ENCODE measurements at regions not wholly inside any gene's neighbourhood (a gene's known extent, or its start where the extent isn't known, plus 50 kb on each side); places are given as distances from the start of the nearest gene placed in this dataset.

DNA sequence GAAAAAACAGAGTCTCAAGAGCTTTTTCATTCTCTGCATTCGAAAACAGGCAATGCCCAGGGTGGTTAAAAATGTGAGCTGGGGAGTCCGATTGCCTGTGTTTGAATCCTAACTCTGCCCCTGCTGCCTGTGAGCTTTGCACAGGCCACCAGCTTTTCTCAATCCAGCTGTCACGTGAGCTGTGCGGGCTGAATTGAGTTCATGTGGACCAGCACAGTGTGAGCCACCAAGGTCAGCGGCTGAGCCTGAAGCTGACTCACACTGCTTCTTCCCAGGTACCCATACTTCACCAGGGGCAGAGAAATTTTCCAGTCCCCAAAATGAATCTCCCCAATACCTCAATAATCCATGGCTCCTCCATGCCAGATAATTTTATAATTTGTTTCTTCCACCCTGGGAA is 64.4 kb upstream of the SLCO3A1 start:
- no peak overlapping the region for H3K4me3 ChIP-seq (ENCODE audit: low read length in 2 of 2)
- peaks cover 0 to 3% of the 10 kb centered on the region in 2 donors for H3K27me3 ChIP-seq (ENCODE audit: control insufficient read depth in 2 of 2, insufficient read depth in 2 of 2, low read length in 2 of 2)
- no peak overlapping the region for H3K27ac ChIP-seq (ENCODE audit: low read depth in 2 of 2, low read length in 2 of 2)
- H3K4me1 ChIP-seq (ENCODE audit: control insufficient read depth in 2 of 2, insufficient read depth in 2 of 2, low read length in 2 of 2), result no peaks in the 10 kb centered on the region
- no peak overlapping the region for H3K9ac ChIP-seq (ENCODE audit: low read depth in 1 of 2, low read length in 2 of 2)
- H3K36me3 ChIP-seq (ENCODE audit: control insufficient read depth in 2 of 2, insufficient read depth in 2 of 2, low read length in 2 of 2), result no peaks in the 10 kb centered on the region
- H3K9me3 ChIP-seq (ENCODE audit: control insufficient read depth in 2 of 2, low read length in 2 of 2), result no peaks in the 10 kb centered on the region

DNA sequence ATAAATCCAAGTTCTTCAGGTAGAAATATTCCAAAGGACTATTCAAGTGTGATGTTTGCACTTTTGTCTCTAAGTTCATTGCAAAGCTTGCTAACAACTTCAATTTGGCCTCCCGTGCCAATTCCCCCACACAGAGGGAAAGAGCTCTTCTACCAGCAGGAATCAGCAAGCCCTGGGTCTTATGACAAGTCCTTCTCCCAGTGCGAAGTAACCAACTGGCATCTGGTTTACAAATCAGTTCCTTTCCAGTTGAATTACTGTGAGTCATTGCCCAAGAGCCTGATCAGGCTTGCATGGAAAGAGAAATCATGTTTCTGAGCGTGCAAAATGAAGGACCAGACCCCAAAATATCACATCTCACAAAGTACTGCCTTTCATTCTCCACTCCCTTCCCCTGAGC is 62.7 kb upstream of the SLCO3A1 start:
- no peak overlapping the region for H3K4me3 ChIP-seq (ENCODE audit: low read length in 2 of 2)
- H3K9me3 ChIP-seq (ENCODE audit: control insufficient read depth in 2 of 2, low read length in 2 of 2), result no peaks in the 10 kb centered on the region
- H3K9ac ChIP-seq (ENCODE audit: low read depth in 1 of 2, low read length in 2 of 2), result no peak overlapping the region
- H3K36me3 ChIP-seq (ENCODE audit: control insufficient read depth in 2 of 2, insufficient read depth in 2 of 2, low read length in 2 of 2), result no peaks in the 10 kb centered on the region
- H3K27me3 ChIP-seq (ENCODE audit: control insufficient read depth in 2 of 2, insufficient read depth in 2 of 2, low read length in 2 of 2), result peaks cover 0 to 3% of the 10 kb centered on the region in 2 donors
- H3K4me1 ChIP-seq (ENCODE audit: control insufficient read depth in 2 of 2, insufficient read depth in 2 of 2, low read length in 2 of 2), result no peaks in the 10 kb centered on the region
- H3K27ac ChIP-seq (ENCODE audit: low read depth in 2 of 2, low read length in 2 of 2), result no peak overlapping the region

DNA sequence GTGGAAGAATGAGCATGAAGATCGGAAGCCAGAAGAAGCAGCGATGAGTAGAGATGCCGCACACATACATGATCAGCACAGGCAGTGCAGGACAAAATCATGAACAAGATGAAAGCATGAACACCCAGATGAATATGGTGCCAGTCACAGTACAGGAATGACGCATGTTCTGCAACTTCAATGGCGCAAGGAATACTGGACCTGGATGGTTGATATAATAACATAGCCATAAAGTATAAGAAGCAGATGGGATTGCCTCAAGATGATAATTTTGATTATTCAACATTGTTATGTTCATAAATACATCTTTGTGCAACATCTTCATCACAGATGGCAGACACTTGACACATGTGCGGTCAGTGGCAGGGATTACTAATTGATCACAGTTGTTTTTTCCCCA is 59.7 kb upstream of the SLCO3A1 start:
- Histone ChIP-seq H3K36me3 (ENCODE audit: control insufficient read depth in 2 of 2, insufficient read depth in 2 of 2, low read length in 2 of 2) (no peaks in the 10 kb centered on the region), H3K9ac (ENCODE audit: low read depth in 1 of 2, low read length in 2 of 2) (no peak overlapping the region), H3K4me1 (ENCODE audit: control insufficient read depth in 2 of 2, insufficient read depth in 2 of 2, low read length in 2 of 2) (no peaks in the 10 kb centered on the region), H3K27ac (ENCODE audit: low read depth in 2 of 2, low read length in 2 of 2) (no peak overlapping the region), H3K4me3 (ENCODE audit: low read length in 2 of 2) (no peak overlapping the region), H3K9me3 (ENCODE audit: control insufficient read depth in 2 of 2, low read length in 2 of 2) (no peaks in the 10 kb centered on the region), H3K27me3 (ENCODE audit: control insufficient read depth in 2 of 2, insufficient read depth in 2 of 2, low read length in 2 of 2) (no peaks in the 10 kb centered on the region)

DNA sequence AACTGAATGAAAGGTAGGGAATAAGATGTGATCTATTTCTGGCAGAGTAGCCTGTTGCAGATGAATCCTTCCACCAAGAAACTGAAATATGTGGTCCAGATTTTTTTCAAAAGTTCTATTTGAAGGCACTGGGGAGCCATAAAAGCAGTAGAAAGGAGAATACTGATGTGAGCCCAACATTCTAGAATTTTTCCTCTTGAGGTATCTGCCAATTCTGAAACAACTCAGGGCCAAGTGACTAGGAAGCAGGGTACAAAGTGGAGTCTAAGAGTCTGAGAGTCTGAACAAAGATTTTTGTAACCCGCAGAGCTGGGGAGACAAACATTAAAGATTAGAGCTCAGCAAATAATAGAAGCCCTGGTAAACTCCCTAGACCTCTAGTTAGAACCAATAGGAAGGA is 58.3 kb upstream of the SLCO3A1 start:
- H3K4me3 ChIP-seq (ENCODE audit: low read length in 2 of 2), result no peak overlapping the region
- H3K27me3 ChIP-seq (ENCODE audit: control insufficient read depth in 2 of 2, insufficient read depth in 2 of 2, low read length in 2 of 2), result no peaks in the 10 kb centered on the region
- no peak overlapping the region for H3K9ac ChIP-seq (ENCODE audit: low read depth in 1 of 2, low read length in 2 of 2)
- H3K36me3 ChIP-seq (ENCODE audit: control insufficient read depth in 2 of 2, insufficient read depth in 2 of 2, low read length in 2 of 2), result no peaks in the 10 kb centered on the region
- H3K27ac ChIP-seq (ENCODE audit: low read depth in 2 of 2, low read length in 2 of 2), result no peak overlapping the region
- no peaks in the 10 kb centered on the region for H3K4me1 ChIP-seq (ENCODE audit: control insufficient read depth in 2 of 2, insufficient read depth in 2 of 2, low read length in 2 of 2)
- H3K9me3 ChIP-seq (ENCODE audit: control insufficient read depth in 2 of 2, low read length in 2 of 2), result no peaks in the 10 kb centered on the region

DNA sequence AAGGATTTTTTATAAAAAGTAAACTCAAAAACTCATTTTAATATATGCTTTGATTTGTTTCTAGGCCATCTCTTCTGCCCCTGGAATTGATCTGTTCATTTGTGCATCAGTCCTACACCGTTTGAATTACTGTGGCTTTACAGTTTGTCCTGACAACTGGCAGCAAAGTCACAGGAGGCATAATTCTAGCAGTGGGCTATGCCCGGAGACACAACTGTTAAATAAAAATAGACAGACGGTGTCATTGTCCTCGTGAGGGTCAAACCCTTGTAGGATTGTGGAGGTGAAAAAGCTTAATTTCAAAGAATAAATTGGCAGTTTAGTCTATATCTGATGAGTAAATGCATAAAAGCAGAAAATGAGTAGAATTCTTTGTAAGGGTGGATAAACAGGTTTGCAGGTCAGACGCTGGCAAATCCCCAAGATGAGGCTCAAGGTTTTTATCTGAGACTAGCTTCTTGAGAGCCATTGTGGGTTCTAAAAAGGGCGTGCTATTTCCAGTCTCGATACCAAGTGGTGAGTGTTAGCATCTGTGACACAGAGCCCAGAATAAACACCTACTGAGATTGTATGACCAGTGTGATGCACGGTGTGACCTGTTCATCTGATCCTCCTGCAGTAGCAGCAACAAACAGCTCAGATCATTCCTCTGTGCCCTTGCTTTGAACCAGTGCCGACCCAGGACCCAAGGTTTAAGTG is 51.5 kb upstream of the SLCO3A1 start:
- Histone ChIP-seq H3K4me3 (ENCODE audit: low read length in 2 of 2) (no peak overlapping the region), H3K36me3 (ENCODE audit: control insufficient read depth in 2 of 2, insufficient read depth in 2 of 2, low read length in 2 of 2) (no peaks in the 10 kb centered on the region), H3K9me3 (ENCODE audit: control insufficient read depth in 2 of 2, low read length in 2 of 2) (no peaks in the 10 kb centered on the region), H3K27me3 (ENCODE audit: control insufficient read depth in 2 of 2, insufficient read depth in 2 of 2, low read length in 2 of 2) (peaks cover 0 to 2% of the 10 kb centered on the region in 2 donors), H3K27ac (ENCODE audit: low read depth in 2 of 2, low read length in 2 of 2) (no peak overlapping the region), H3K9ac (ENCODE audit: low read depth in 1 of 2, low read length in 2 of 2) (no peak overlapping the region), H3K4me1 (ENCODE audit: control insufficient read depth in 2 of 2, insufficient read depth in 2 of 2, low read length in 2 of 2) (no peaks in the 10 kb centered on the region)

DNA sequence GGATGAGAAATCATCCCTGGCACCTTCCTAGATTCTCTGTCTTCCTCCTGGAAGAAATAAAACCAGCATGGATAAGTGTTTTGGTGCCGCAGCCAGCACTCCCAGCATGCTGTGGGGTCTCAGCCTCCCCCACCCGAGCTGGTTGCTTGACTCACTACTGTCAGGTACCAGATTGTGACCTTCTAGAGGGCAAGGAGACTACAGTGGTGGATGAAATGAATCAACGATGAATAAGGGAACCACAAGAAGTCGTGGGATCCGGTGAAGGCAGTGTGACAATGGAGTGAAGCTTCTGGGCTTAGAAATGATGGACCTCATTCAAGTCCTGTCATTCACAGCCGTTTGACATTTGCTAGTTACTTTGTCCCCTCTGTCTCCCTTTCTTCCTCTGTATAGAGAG is 50.2 kb upstream of the SLCO3A1 start:
- no peak overlapping the region for H3K27ac ChIP-seq (ENCODE audit: low read depth in 2 of 2, low read length in 2 of 2)

More for the DNA sequence above, 50.2 kb upstream of the SLCO3A1 start:
- Histone ChIP-seq H3K27me3 (ENCODE audit: control insufficient read depth in 2 of 2, insufficient read depth in 2 of 2, low read length in 2 of 2) (peaks cover 0 to 2% of the 10 kb centered on the region in 2 donors), H3K9me3 (ENCODE audit: control insufficient read depth in 2 of 2, low read length in 2 of 2) (no peaks in the 10 kb centered on the region), H3K9ac (ENCODE audit: low read depth in 1 of 2, low read length in 2 of 2) (no peak overlapping the region), H3K36me3 (ENCODE audit: control insufficient read depth in 2 of 2, insufficient read depth in 2 of 2, low read length in 2 of 2) (no peaks in the 10 kb centered on the region), H3K4me1 (ENCODE audit: control insufficient read depth in 2 of 2, insufficient read depth in 2 of 2, low read length in 2 of 2) (no peaks in the 10 kb centered on the region), H3K4me3 (ENCODE audit: low read length in 2 of 2) (no peak overlapping the region)

Measured in mucosa of rectum (tissue), 2 donors.